SK-N-SH treated with all-trans-retinoic acid at 6 μM for 48 hours (cell line): ENCODE measurements at regions not wholly inside any gene's neighbourhood (a gene's known extent, or its start where the extent isn't known, plus 50 kb on each side); places are given as distances from the start of the nearest gene placed in this dataset.

Source experiments
- ATAC-seq: fragments of 200-7000 bp; cut with Tn5 transposase; 3 replicates; pipeline ENCODE4 v1.9.1; 2020; ENCODE audit warnings: mild to moderate bottlenecking, moderate library complexity
- ARNTL ChIP-seq: fragments of 450-650 bp; formaldehyde crosslinking; IDR thresholded peaks from 2 replicates; pipeline ENCODE4 v1.5.0; 2020; ENCODE audit warnings: low read depth, mild to moderate bottlenecking, moderate library complexity, borderline replicate concordance
- BACH2 ChIP-seq: fragments of 250-450 bp; sonication (Bioruptor Pico); IDR thresholded peaks from 2 replicates; pipeline ENCODE4 v1.9.0; 2021; ENCODE audit warnings: mild to moderate bottlenecking, borderline replicate concordance
- CREB5 ChIP-seq: fragments of 250-450 bp; sonication (Bioruptor Pico); IDR thresholded peaks from 2 replicates; pipeline ENCODE4 v1.5.1; 2020; ENCODE audit warnings: low read depth, mild to moderate bottlenecking, moderate library complexity
- CSDC2 ChIP-seq: fragments of 250-450 bp; sonication (Bioruptor Pico); IDR thresholded peaks from 2 replicates; pipeline ENCODE4 v1.5.0; 2020; ENCODE audit warnings: mild to moderate bottlenecking, moderate library complexity
- ESRRG ChIP-seq: fragments of 250-450 bp; sonication (Bioruptor Pico); IDR thresholded peaks from 2 replicates; pipeline ENCODE4 v1.6.1; 2021; ENCODE audit warnings: mild to moderate bottlenecking
- GLIS3 ChIP-seq: fragments of 250-450 bp; sonication (Bioruptor Pico); IDR thresholded peaks from 2 replicates; pipeline ENCODE4 v1.5.0; 2020; ENCODE audit warnings: mild to moderate bottlenecking, moderate library complexity
- ISL1 ChIP-seq: fragments of 250-450 bp; sonication (Bioruptor Pico); IDR thresholded peaks from 2 replicates; pipeline ENCODE4 v2.1.2; 2022; ENCODE audit warnings: mild to moderate bottlenecking, moderate library complexity
- OSR1 ChIP-seq: fragments of 250-450 bp; sonication (Bioruptor Pico); IDR thresholded peaks from 2 replicates; pipeline ENCODE4 v1.8.0; 2022; ENCODE audit warnings: moderate library complexity, mild to moderate bottlenecking, inconsistent platforms
- PATZ1 ChIP-seq: fragments of 250-450 bp; sonication (Bioruptor Pico); IDR thresholded peaks from 2 replicates; pipeline ENCODE4 v1.8.0; 2020; ENCODE audit warnings: mild to moderate bottlenecking, moderate library complexity, borderline replicate concordance
- POU6F1 ChIP-seq: fragments of 250-450 bp; sonication (Bioruptor Pico); IDR thresholded peaks from 2 replicates; pipeline ENCODE4 v1.8.0; 2021; ENCODE audit warnings: low read depth, mild to moderate bottlenecking, moderate library complexity, borderline replicate concordance
- PPARA ChIP-seq: fragments of 250-450 bp; sonication (Bioruptor Pico); IDR thresholded peaks from 2 replicates; pipeline ENCODE4 v1.5.0; 2020; ENCODE audit warnings: mild to moderate bottlenecking, borderline replicate concordance
- SNAI2 ChIP-seq: fragments of 250-450 bp; sonication (Bioruptor Pico); IDR thresholded peaks from 2 replicates; pipeline ENCODE4 v1.5.0; 2020; ENCODE audit warnings: mild to moderate bottlenecking, moderate library complexity
- TCF4 ChIP-seq: fragments of 250-450 bp; sonication (Bioruptor Pico); IDR thresholded peaks from 2 replicates; pipeline ENCODE4 v1.8.0; 2021; ENCODE audit warnings: mild to moderate bottlenecking, moderate library complexity, borderline replicate concordance
- TSHZ2 ChIP-seq: fragments of 250-450 bp; sonication (Bioruptor Pico); IDR thresholded peaks from 2 replicates; pipeline ENCODE4 v1.5.0; 2020; ENCODE audit warnings: mild to moderate bottlenecking, moderate library complexity
- ZC3H10 ChIP-seq: fragments of 250-450 bp; sonication (Bioruptor Pico); IDR thresholded peaks from 2 replicates; pipeline ENCODE4 v1.5.1; 2021; ENCODE audit warnings: mild to moderate bottlenecking, moderate library complexity
- ZFP30 ChIP-seq: fragments of 450-650 bp; formaldehyde crosslinking; IDR thresholded peaks from 2 replicates; pipeline ENCODE4 v1.5.0; 2022; ENCODE audit warnings: mild to moderate bottlenecking, moderate library complexity
- ZNF565 ChIP-seq: fragments of 450-650 bp; formaldehyde crosslinking; conservative IDR thresholded peaks from 2 replicates; pipeline ENCODE4 v1.5.0; 2020; ENCODE audit warnings: low read depth, mild to moderate bottlenecking, moderate library complexity
- ZNF70 ChIP-seq: fragments of 450-650 bp; formaldehyde crosslinking; IDR thresholded peaks from 2 replicates; pipeline ENCODE4 v1.5.0; 2020; ENCODE audit warnings: mild to moderate bottlenecking, moderate library complexity
- ZNF8 ChIP-seq: fragments of 450-650 bp; formaldehyde crosslinking; IDR thresholded peaks from 2 replicates; pipeline ENCODE4 v1.5.0; 2020; ENCODE audit warnings: mild to moderate bottlenecking, moderate library complexity

GRCh38 chr3:193011958-193012357 lies 94.3 kb upstream of the MB21D2 start (continued):
- TF ChIP-seq TSHZ2 (CRISPR knock-in tag) (no peak), CREB5 (no peak), ZFP30 (CRISPR knock-in tag) (no peak), BACH2 (CRISPR knock-in tag) (no peak)

GRCh38 chr3:193014902-193015301 lies 97.2 kb upstream of the MB21D2 start:
- TF ChIP-seq OSR1 (CRISPR knock-in tag) (no peak), BACH2 (CRISPR knock-in tag) (no peak), TCF4 (CRISPR knock-in tag) (no peak), CREB5 (no peak)
- no peak for ATAC-seq

- ATAC-seq = peak; percentile 75
- TF ChIP-seq ZNF70 = no peak
- no peak for TF ChIP-seq ZNF8 (CRISPR knock-in tag)
- TF ChIP-seq POU6F1 (CRISPR knock-in tag) = no peak
- TF ChIP-seq TSHZ2 (CRISPR knock-in tag) = no peak
- TF ChIP-seq GLIS3 = no peak
- no peak for TF ChIP-seq ZNF565
- no peak for TF ChIP-seq PATZ1 (CRISPR knock-in tag)
- no peak for TF ChIP-seq TCF4 (CRISPR knock-in tag)
- no peak for TF ChIP-seq ISL1 (CRISPR knock-in tag)
- TF ChIP-seq ARNTL (CRISPR knock-in tag) = no peak; the same call in 1 of the 2 replicates
- TF ChIP-seq SNAI2 (CRISPR knock-in tag) = no peak
- no peak for TF ChIP-seq ZC3H10 (CRISPR knock-in tag)
- no peak for TF ChIP-seq CREB5
- no peak for TF ChIP-seq CSDC2
- TF ChIP-seq ESRRG (CRISPR knock-in tag) = no peak
- TF ChIP-seq ZFP30 (CRISPR knock-in tag) = no peak
- TF ChIP-seq PPARA (CRISPR knock-in tag) = no peak
Observed at GRCh38 chr3:193016437-193016901, 98.8 kb upstream of the MB21D2 start.
